ENCODE measurements at regions not wholly inside any gene's neighbourhood (a gene's known extent, or its start where the extent isn't known, plus 50 kb on each side); places are given as distances from the start of the nearest gene placed in this dataset.

GRCh38 chr1:191152776-191153175 lies 675.1 kb upstream of the BRINP3 start:
- no peak for DNase-seq (ENCODE audit: low read depth)
- TF ChIP-seq CTCF (IDR thresholded peaks at IDR 0.05; ENCODE audit: insufficient read depth, low read length) = no peak
- H3K4me3 ChIP-seq (ENCODE audit: low read depth, low read length) = no peak overlapping the region

DNA sequence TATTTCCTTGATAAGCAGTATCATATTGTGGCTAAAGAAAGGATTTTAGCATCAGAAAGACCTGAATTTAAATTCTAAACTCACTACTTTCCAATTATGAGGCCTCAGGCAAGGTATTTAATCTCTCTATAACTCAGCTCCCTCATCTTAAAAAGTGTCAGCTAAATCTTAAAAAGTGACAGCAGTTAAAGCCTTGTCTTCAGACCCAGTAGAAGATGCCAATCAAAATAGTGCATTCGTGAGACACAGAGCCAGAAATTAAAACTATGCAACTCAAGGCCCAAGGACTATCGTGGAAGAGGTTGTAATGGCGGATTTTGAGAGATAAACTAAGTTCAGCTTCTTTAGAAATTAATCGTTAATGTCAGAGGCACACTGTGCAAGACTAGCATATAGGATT lies 677.5 kb upstream of the BRINP3 start:
- no peak for TF ChIP-seq CTCF (IDR thresholded peaks at IDR 0.05; ENCODE audit: insufficient read depth, low read length)
- no peak for DNase-seq (ENCODE audit: low read depth)
- H3K4me3 ChIP-seq (ENCODE audit: low read depth, low read length) = no peak overlapping the region

DNA sequence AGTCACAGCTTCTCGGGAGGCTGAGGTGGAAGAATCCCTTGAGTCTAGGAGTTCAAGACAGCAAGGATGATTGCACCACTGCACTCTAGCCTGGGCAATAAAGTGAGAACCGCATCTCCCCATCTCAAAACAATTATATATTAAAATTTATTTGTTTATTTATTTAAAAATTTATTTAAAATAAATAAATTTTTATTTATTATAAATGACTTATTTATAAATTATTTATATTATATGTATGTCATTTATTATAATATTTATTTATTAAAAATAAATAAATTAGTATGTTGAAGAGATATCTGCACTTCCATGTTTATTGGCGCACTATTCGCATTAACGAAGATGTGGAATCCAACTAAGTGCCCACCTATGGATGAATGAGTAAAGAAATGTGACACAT lies 683.2 kb upstream of the BRINP3 start:
- no peak overlapping the region for H3K4me3 ChIP-seq (ENCODE audit: low read depth, low read length)
- no peak for DNase-seq (ENCODE audit: low read depth)
- TF ChIP-seq CTCF (IDR thresholded peaks at IDR 0.05; ENCODE audit: insufficient read depth, low read length) = no peak

GRCh38 chr1:191162762-191163161 lies 685.1 kb upstream of the BRINP3 start:
- TF ChIP-seq CTCF (IDR thresholded peaks at IDR 0.05; ENCODE audit: insufficient read depth, low read length) = no peak
- no peak for DNase-seq (ENCODE audit: low read depth)
- no peak overlapping the region for H3K4me3 ChIP-seq (ENCODE audit: low read depth, low read length)

DNA sequence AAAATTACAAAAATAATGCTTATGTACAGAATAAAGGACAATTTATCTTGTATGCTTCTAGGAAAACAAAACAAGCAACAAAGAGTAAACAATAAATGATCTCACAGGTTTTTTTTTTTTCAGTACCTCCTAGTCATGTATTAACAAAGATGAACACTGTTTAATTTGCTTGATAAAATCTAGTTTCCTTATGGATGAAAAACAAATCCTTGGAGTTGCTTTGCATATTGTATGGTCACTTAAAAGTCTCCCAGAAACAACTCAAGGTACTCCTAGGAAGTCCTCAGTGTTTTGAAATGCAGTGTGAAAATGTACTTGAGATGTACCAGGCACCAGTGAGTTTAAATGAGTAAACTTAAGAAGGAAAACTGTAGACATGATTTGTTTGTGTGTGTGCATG lies 686.0 kb upstream of the BRINP3 start:
- no peak for DNase-seq (ENCODE audit: low read depth)
- no peak overlapping the region for H3K4me3 ChIP-seq (ENCODE audit: low read depth, low read length)
- TF ChIP-seq CTCF (IDR thresholded peaks at IDR 0.05; ENCODE audit: insufficient read depth, low read length) = no peak

- H3K4me3 ChIP-seq (ENCODE audit: low read depth, low read length) = no peak overlapping the region
- TF ChIP-seq CTCF (IDR thresholded peaks at IDR 0.05; ENCODE audit: insufficient read depth, low read length) = no peak
- DNase-seq (ENCODE audit: low read depth) = no peak
Observed at GRCh38 chr1:191174298-191174697, 696.6 kb upstream of the BRINP3 start.

- TF ChIP-seq CTCF (IDR thresholded peaks at IDR 0.05; ENCODE audit: insufficient read depth, low read length) = no peak
- DNase-seq (ENCODE audit: low read depth) = no peak
- H3K4me3 ChIP-seq (ENCODE audit: low read depth, low read length) = no peak overlapping the region
Observed at GRCh38 chr1:191176131-191176530, 698.5 kb upstream of the BRINP3 start.

All from fibroblast of the aortic adventitia (primary cell).